GM23338 (cell line): ENCODE measurements at regions not wholly inside any gene's neighbourhood (a gene's known extent, or its start where the extent isn't known, plus 50 kb on each side); places are given as distances from the start of the nearest gene placed in this dataset.

Experiments used
- ATAC-seq: fragments of 200-7000 bp; cut with Tn5 transposase; 3 replicates; pipeline ENCODE4 v1.9.1; 2020
- DNase-seq: peaks from one replicate; pipeline ENCODE4 v3.0.0-alpha.2; 2015; ENCODE audit warnings: low spot score
- H2AFZ ChIP-seq: fragments of 200-600 bp; sonication (generic); 2 replicates; pipeline ENCODE4 v1.8.0; 2016; ENCODE audit warnings: antibody characterized with exemption, mild to moderate bottlenecking, moderate library complexity
- H3F3A ChIP-seq: fragments of 200-600 bp; sonication (generic); replicated peaks from 2 replicates; pipeline ENCODE4 v1.8.0; 2017; ENCODE audit warnings: antibody characterized with exemption, mixed run types, low read depth
- H3K27ac ChIP-seq: fragments of 200-600 bp; sonication (generic); 2 replicates; pipeline ENCODE4 v1.6.1; 2016; ENCODE audit warnings: low read depth
- H3K27me3 ChIP-seq: fragments of 200-600 bp; sonication (generic); 2 replicates; pipeline ENCODE4 v1.8.0; 2016; ENCODE audit warnings: mild to moderate bottlenecking, mixed run types, moderate library complexity; ENCODE audit not compliant: insufficient read depth
- H3K36me3 ChIP-seq: fragments of 200-600 bp; sonication (generic); 2 replicates; pipeline ENCODE4 v1.8.0; 2016; ENCODE audit warnings: mild to moderate bottlenecking; ENCODE audit not compliant: insufficient read depth
- H3K4me1 ChIP-seq: fragments of 200-600 bp; sonication (generic); 2 replicates; pipeline ENCODE4 v1.8.0; 2016; ENCODE audit warnings: mild to moderate bottlenecking, moderate library complexity; ENCODE audit not compliant: insufficient read depth
- H3K4me2 ChIP-seq: fragments of 200-600 bp; sonication (generic); 2 replicates; pipeline ENCODE4 v1.7.1; 2017; ENCODE audit warnings: mixed run types
- H3K4me3 ChIP-seq: fragments of 200-600 bp; sonication (generic); 2 replicates; pipeline ENCODE4 v1.6.1; 2016; ENCODE audit warnings: mixed run types
- H3K79me2 ChIP-seq: fragments of 200-600 bp; sonication (generic); replicated peaks from 2 replicates; pipeline ENCODE4 v1.8.0; 2017; ENCODE audit warnings: mild to moderate bottlenecking; ENCODE audit not compliant: insufficient read depth
- H3K9me2 ChIP-seq: fragments of 200-600 bp; sonication (generic); 2 replicates; pipeline ENCODE4 v1.8.0; 2017; ENCODE audit not compliant: insufficient read depth
- H4K20me1 ChIP-seq: fragments of 200-600 bp; sonication (generic); replicated peaks from 2 replicates; pipeline ENCODE4 v1.8.0; 2017; ENCODE audit warnings: mild to moderate bottlenecking; ENCODE audit not compliant: insufficient read depth
- H3K27ac Mint-ChIP-seq: 2 replicates; pipeline ENCODE4 v1.8.0; 2020; ENCODE audit warnings: inconsistent platforms, mild to moderate bottlenecking, moderate library complexity, mixed read lengths
- H3K27me3 Mint-ChIP-seq: 3 replicates; pipeline ENCODE4 v1.8.0; 2022; ENCODE audit warnings: low read depth, mild to moderate bottlenecking, moderate library complexity, mixed read lengths, inconsistent platforms; ENCODE audit not compliant: insufficient read depth, poor library complexity
- H3K36me3 Mint-ChIP-seq: 3 replicates; pipeline ENCODE4 v1.8.0; 2021; ENCODE audit warnings: low read depth, mild to moderate bottlenecking, inconsistent platforms, moderate library complexity, mixed read lengths
- H3K4me1 Mint-ChIP-seq: 3 replicates; pipeline ENCODE4 v1.8.0; 2020; ENCODE audit warnings: mild to moderate bottlenecking, inconsistent platforms, mixed read lengths
- H3K4me3 Mint-ChIP-seq: 3 replicates; pipeline ENCODE4 v1.8.0; 2021; ENCODE audit warnings: moderate library complexity, mild to moderate bottlenecking, inconsistent platforms, mixed read lengths
- H3K9me3 Mint-ChIP-seq: 3 replicates; pipeline ENCODE4 v1.8.0; 2020; ENCODE audit warnings: moderate library complexity, mild to moderate bottlenecking, inconsistent platforms, mixed read lengths
- CREB1 ChIP-seq: fragments of 250-450 bp; sonication (Bioruptor Pico); IDR thresholded peaks from 2 replicates; pipeline ENCODE4 v1.5.0; 2020; ENCODE audit warnings: low read depth, mild to moderate bottlenecking, moderate library complexity
- EZH2 ChIP-seq: fragments of 200-600 bp; sonication (generic); IDR thresholded peaks from one replicate; pipeline ENCODE4 v1.8.0; 2017; ENCODE audit warnings: antibody characterized with exemption, mild to moderate bottlenecking, low read depth; ENCODE audit not compliant: unreplicated experiment
- EZH2phosphoT487 ChIP-seq: fragments of 200-600 bp; sonication (generic); IDR thresholded peaks from one replicate; pipeline ENCODE4 v1.8.1; 2018; ENCODE audit warnings: antibody characterized with exemption; ENCODE audit not compliant: unreplicated experiment
- JUNB ChIP-seq: IDR thresholded peaks from one replicate; pipeline ENCODE4 v1.6.1; 2016; ENCODE audit warnings: antibody characterized with exemption; ENCODE audit not compliant: unreplicated experiment
- POLR2AphosphoS5 ChIP-seq: IDR thresholded peaks from 2 replicates; pipeline ENCODE4 v1.6.1; 2016; ENCODE audit warnings: antibody characterized with exemption, low read depth
- REST ChIP-seq: IDR thresholded peaks from one replicate; pipeline ENCODE4 v1.6.1; 2018; ENCODE audit warnings: antibody characterized with exemption; ENCODE audit not compliant: unreplicated experiment
- STAT1 ChIP-seq: IDR thresholded peaks from one replicate; pipeline ENCODE4 v1.6.1; 2016; ENCODE audit warnings: antibody characterized with exemption; ENCODE audit not compliant: unreplicated experiment
- ZNF114 ChIP-seq: fragments of 250-450 bp; sonication (Bioruptor Pico); IDR thresholded peaks from 2 replicates; pipeline ENCODE4 v1.5.0; 2020; ENCODE audit warnings: mild to moderate bottlenecking, moderate library complexity
- ZNF331 ChIP-seq: fragments of 250-450 bp; sonication (Bioruptor Pico); IDR thresholded peaks from 2 replicates; pipeline ENCODE4 v1.5.0; 2020; ENCODE audit warnings: low read depth, mild to moderate bottlenecking, moderate library complexity
- ZNF462 ChIP-seq: fragments of 250-450 bp; sonication (Bioruptor Pico); IDR thresholded peaks from 2 replicates; pipeline ENCODE4 v1.5.0; 2020; ENCODE audit warnings: mild to moderate bottlenecking, moderate library complexity

- no peak overlapping the region for H3K27ac Mint-ChIP-seq
- Histone ChIP-seq H3K9me2 (no peaks in the 10 kb centered on the region), H3K27ac (no peak overlapping the region), H3K27me3 (no peaks in the 10 kb centered on the region), H3F3A (no peaks in the 10 kb centered on the region), H2AFZ (no peak overlapping the region), H3K79me2 (no peaks in the 10 kb centered on the region), H3K4me3 (no peak overlapping the region), H3K4me1 (peaks cover 4% of the 10 kb centered on the region; the same call in 1 of the 2 replicates), H3K36me3 (no peaks in the 10 kb centered on the region), H4K20me1 (no peaks in the 10 kb centered on the region), H3K4me2 (no peak overlapping the region)
- no peak overlapping the region for H3K4me3 Mint-ChIP-seq
- no peak for TF ChIP-seq ZNF462
- no peak for TF ChIP-seq CREB1
- 0 out of 3 replicates have a peak, but pooled peaks cover 2% of the 10 kb centered on the region for H3K4me1 Mint-ChIP-seq
- ATAC-seq = no peak
- no peaks in the 10 kb centered on the region for H3K36me3 Mint-ChIP-seq
- no peak for DNase-seq
- H3K9me3 Mint-ChIP-seq = no peaks in the 10 kb centered on the region
- no peaks in the 10 kb centered on the region for H3K27me3 Mint-ChIP-seq
Observed at GRCh38 chr12:77728018-77728417, 102.7 kb upstream of the NAV3 start.

GRCh38 chr12:77727442-77728001 lies 103.2 kb upstream of the NAV3 start:
- Histone ChIP-seq H3K27me3 (no peaks in the 10 kb centered on the region), H3K4me2 (no peak overlapping the region), H2AFZ (no peak overlapping the region), H3K4me3 (no peak overlapping the region), H4K20me1 (no peaks in the 10 kb centered on the region), H3F3A (no peaks in the 10 kb centered on the region), H3K27ac (no peak overlapping the region), H3K9me2 (no peaks in the 10 kb centered on the region), H3K79me2 (no peaks in the 10 kb centered on the region), H3K4me1 (peaks cover 7% of the 10 kb centered on the region; the same call in 1 of the 2 replicates), H3K36me3 (no peaks in the 10 kb centered on the region)
- no peak for ATAC-seq
- Mint-ChIP-seq H3K4me3 (no peak overlapping the region), H3K36me3 (no peaks in the 10 kb centered on the region), H3K4me1 (0 out of 3 replicates have a peak, but pooled peaks cover 2% of the 10 kb centered on the region), H3K27ac (no peak overlapping the region), H3K9me3 (no peaks in the 10 kb centered on the region), H3K27me3 (no peaks in the 10 kb centered on the region)
- DNase-seq = no peak
- TF ChIP-seq CREB1 (no peak), POLR2AphosphoS5 (no peak), EZH2 (no peak), JUNB (no peak), STAT1 (no peak), EZH2phosphoT487 (no peak), REST (no peak), ZNF331 (no peak), ZNF114 (no peak)
